Activated T-helper 1 cell treated with anti-CD3 and anti-CD28 coated beads, Interleukin-12 subunit alpha, Interleukin-12 subunit beta, Interleukin-2, Interleukin-4 antibody, amounts not matched to agents 30 ng/mL and 10 ng/mL and 1 ng/mL, durations not matched to agents 14 hours and 24 hours and 36 hours (primary cell): ENCODE measurements at regions not wholly inside any gene's neighbourhood (a gene's known extent, or its start where the extent isn't known, plus 50 kb on each side); places are given as distances from the start of the nearest gene placed in this dataset.
"Not testable (repeated sequence)": the region's sequence is repeated elsewhere in the genome, so short reads cannot be mapped to it uniquely, and the experiment has no call there.

Experiments used
- DNase-seq: peaks from one replicate; pipeline ENCODE4 v3.0.0; 2021; ENCODE audit warnings: low spot score
- H3K27ac Mint-ChIP-seq: one replicate; pipeline ENCODE4 v1.8.0; 2021; ENCODE audit warnings: mild to moderate bottlenecking, mixed read lengths
- H3K27me3 Mint-ChIP-seq: one replicate; pipeline ENCODE4 v1.8.0; 2022; ENCODE audit warnings: mild to moderate bottlenecking, moderate library complexity, mixed read lengths; ENCODE audit not compliant: insufficient read depth
- H3K36me3 Mint-ChIP-seq: one replicate; pipeline ENCODE4 v1.8.0; 2021; ENCODE audit warnings: low read depth, mixed read lengths
- H3K4me1 Mint-ChIP-seq: one replicate; pipeline ENCODE4 v1.8.0; 2021; ENCODE audit warnings: low read depth, mixed read lengths
- H3K4me3 Mint-ChIP-seq: one replicate; pipeline ENCODE4 v1.8.0; 2021; ENCODE audit warnings: mild to moderate bottlenecking, moderate library complexity, mixed read lengths
- H3K9me3 Mint-ChIP-seq: one replicate; pipeline ENCODE4 v1.8.0; 2021; ENCODE audit warnings: mixed read lengths
- intact Hi-C: fragments of 100-400 bp; cut with micrococcal nuclease; formaldehyde crosslinking; loops from one replicate; pipeline ENCODE4 v1.15.1; 2024

GRCh38 chr11:82225502-82225901 is 508.2 kb downstream of the FAM181B start:
- Mint-ChIP-seq H3K9me3 (no peaks in the 10 kb centered on the region), H3K4me3 (no peak overlapping the region), H3K4me1 (no peaks in the 10 kb centered on the region), H3K36me3 (no peaks in the 10 kb centered on the region), H3K27me3 (no peaks in the 10 kb centered on the region), H3K27ac (no peak overlapping the region)
- no peak for DNase-seq
- intact Hi-C loops = no loop called here

- intact Hi-C loops = no loop called here
- H3K36me3 Mint-ChIP-seq = no peaks in the 10 kb centered on the region
- no peak overlapping the region for H3K4me3 Mint-ChIP-seq
- no peaks in the 10 kb centered on the region for H3K9me3 Mint-ChIP-seq
- H3K27me3 Mint-ChIP-seq = no peaks in the 10 kb centered on the region
- H3K4me1 Mint-ChIP-seq = no peaks in the 10 kb centered on the region
- DNase-seq = no peak
- no peak overlapping the region for H3K27ac Mint-ChIP-seq
Observed at GRCh38 chr11:82216927-82217570, 516.6 kb downstream of the FAM181B start.

DNA sequence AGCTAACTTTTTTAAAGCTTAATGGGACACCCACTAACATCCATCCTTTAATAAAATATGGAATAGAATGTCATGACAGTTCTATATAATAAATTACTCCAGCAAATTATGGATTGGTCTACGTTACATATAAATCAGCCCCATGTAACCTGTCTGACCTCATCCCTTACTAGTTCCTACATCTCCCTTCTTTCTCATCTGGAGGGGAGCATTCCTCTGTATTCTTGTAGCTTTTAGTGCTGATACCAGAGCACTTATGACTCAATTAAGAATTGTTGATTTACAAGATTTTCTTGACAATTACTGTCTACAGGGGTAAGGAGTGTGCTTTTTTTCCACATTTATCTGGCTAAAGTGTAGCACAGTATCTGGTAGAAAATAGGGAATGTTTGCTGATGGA is 523.7 kb downstream of the FAM181B start:
- no peaks in the 10 kb centered on the region for H3K4me1 Mint-ChIP-seq
- no peaks in the 10 kb centered on the region for H3K9me3 Mint-ChIP-seq
- no peaks in the 10 kb centered on the region for H3K36me3 Mint-ChIP-seq
- no peak overlapping the region for H3K4me3 Mint-ChIP-seq
- peaks cover 2% of the 10 kb centered on the region for H3K27me3 Mint-ChIP-seq
- intact Hi-C loops = no loop called here
- H3K27ac Mint-ChIP-seq = no peak overlapping the region
- no peak for DNase-seq

- H3K4me1 Mint-ChIP-seq = no peaks in the 10 kb centered on the region
- H3K36me3 Mint-ChIP-seq = no peaks in the 10 kb centered on the region
- H3K9me3 Mint-ChIP-seq = no peaks in the 10 kb centered on the region
- no peak overlapping the region for H3K4me3 Mint-ChIP-seq
- intact Hi-C loops = no loop called here
- peaks cover 1% of the 10 kb centered on the region for H3K27me3 Mint-ChIP-seq
- H3K27ac Mint-ChIP-seq = no peak overlapping the region
- no peak for DNase-seq
Observed at GRCh38 chr11:82195283-82195682, 538.4 kb downstream of the FAM181B start.

DNA sequence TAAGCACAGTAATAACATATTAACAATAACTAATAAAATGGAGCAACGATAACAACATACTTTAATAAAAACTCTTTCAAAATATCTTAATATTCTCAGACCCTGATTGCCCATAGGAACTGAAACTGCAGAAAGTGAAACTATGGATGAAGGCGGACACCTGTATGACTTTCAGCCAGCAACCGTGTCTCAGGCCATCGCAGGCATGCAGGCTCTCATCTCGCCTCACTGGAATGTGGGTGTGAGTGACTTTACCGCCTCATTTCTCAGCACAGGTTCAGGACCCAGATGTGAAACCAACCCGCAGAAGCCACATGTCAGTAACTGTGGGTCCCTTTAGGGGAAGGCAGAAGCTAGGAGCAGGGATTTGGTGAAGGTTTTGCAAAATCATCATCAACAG is 539.1 kb downstream of the FAM181B start:
- Mint-ChIP-seq H3K36me3 (no peaks in the 10 kb centered on the region), H3K9me3 (no peaks in the 10 kb centered on the region)

GRCh38 chr11:82191695-82192094 is 542.0 kb downstream of the FAM181B start:
- no peaks in the 10 kb centered on the region for H3K36me3 Mint-ChIP-seq
- no peak overlapping the region for H3K4me3 Mint-ChIP-seq
- no peak overlapping the region for H3K27ac Mint-ChIP-seq
- H3K27me3 Mint-ChIP-seq = peaks cover 1% of the 10 kb centered on the region
- H3K4me1 Mint-ChIP-seq = no peaks in the 10 kb centered on the region
- no peak for DNase-seq
- intact Hi-C loops = no loop called here
- no peaks in the 10 kb centered on the region for H3K9me3 Mint-ChIP-seq

More for the DNA sequence above, 539.1 kb downstream of the FAM181B start:
- no peaks in the 10 kb centered on the region for H3K4me1 Mint-ChIP-seq
- no peak overlapping the region for H3K4me3 Mint-ChIP-seq
- peaks cover 1% of the 10 kb centered on the region for H3K27me3 Mint-ChIP-seq
- no peak for DNase-seq
- no peak overlapping the region for H3K27ac Mint-ChIP-seq
- intact Hi-C loops = no loop called here

GRCh38 chr11:82185925-82186324 is 547.7 kb downstream of the FAM181B start:
- Mint-ChIP-seq H3K4me1 (no peaks in the 10 kb centered on the region), H3K27ac (no peak overlapping the region), H3K27me3 (no peaks in the 10 kb centered on the region), H3K36me3 (no peaks in the 10 kb centered on the region), H3K4me3 (no peak overlapping the region), H3K9me3 (no peaks in the 10 kb centered on the region)
- DNase-seq = no peak
- intact Hi-C loops = no loop called here

- Mint-ChIP-seq H3K36me3 (no peaks in the 10 kb centered on the region), H3K27ac (no peak overlapping the region), H3K9me3 (no peaks in the 10 kb centered on the region), H3K4me1 (no peaks in the 10 kb centered on the region), H3K27me3 (no peaks in the 10 kb centered on the region), H3K4me3 (no peak overlapping the region)
- no peak for DNase-seq
- intact Hi-C loops = no loop called here
Observed at GRCh38 chr11:82184966-82185365, 548.7 kb downstream of the FAM181B start.

GRCh38 chr11:82183346-82183745 is 550.3 kb downstream of the FAM181B start:
- Mint-ChIP-seq H3K4me1 (no peaks in the 10 kb centered on the region), H3K27ac (no peak overlapping the region), H3K36me3 (no peaks in the 10 kb centered on the region), H3K4me3 (no peak overlapping the region), H3K27me3 (no peaks in the 10 kb centered on the region), H3K9me3 (no peaks in the 10 kb centered on the region)
- intact Hi-C loops = no loop called here
- no peak for DNase-seq

DNA sequence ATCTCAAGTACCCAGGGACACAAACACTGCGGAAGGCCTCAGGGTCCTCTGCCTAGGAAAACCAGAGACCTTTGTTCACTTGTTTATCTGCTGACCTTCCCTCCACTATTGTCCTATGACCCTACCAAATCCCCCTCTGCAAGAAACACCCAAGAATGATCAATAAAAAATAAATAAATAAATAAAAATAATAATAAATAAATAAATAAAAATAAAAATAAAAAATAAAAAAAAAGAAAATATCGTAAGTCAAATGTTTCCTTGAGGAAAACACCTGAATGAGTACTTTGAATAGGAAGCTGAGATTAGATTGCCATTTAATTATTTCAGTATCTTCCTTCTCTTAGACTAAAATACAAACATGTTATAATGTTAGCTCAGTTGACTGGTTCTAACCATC is 551.0 kb downstream of the FAM181B start:
- not testable (repeated sequence) for H3K27me3 Mint-ChIP-seq, DNase-seq, H3K36me3 Mint-ChIP-seq

DNA sequence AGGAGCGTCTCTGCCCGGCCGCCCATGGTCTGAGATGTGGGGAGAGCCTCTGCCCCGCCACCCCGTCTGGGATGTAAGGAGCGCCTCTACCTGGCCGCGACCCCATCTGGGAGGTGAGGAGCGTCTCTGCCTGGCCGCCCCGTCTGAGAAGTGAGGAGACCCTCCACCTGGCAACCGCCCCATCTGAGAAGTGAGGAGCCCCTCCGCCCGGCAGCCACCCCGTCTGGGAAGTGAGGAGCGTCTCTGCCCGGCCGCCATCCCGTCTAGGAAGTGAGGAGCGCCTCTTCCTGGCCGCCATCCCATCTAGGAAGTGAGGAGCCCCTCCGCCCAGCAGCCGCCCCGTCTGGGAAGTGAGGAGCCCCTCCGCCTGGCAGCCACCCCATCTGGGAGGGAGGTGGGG is 551.9 kb downstream of the FAM181B start:
- H3K4me3 Mint-ChIP-seq, H3K36me3 Mint-ChIP-seq, H3K27ac Mint-ChIP-seq, H3K27me3 Mint-ChIP-seq, intact Hi-C loops, H3K9me3 Mint-ChIP-seq, H3K4me1 Mint-ChIP-seq, DNase-seq: not testable (repeated sequence)

More for the DNA sequence above, 551.0 kb downstream of the FAM181B start:
- H3K4me3 Mint-ChIP-seq, H3K4me1 Mint-ChIP-seq, H3K9me3 Mint-ChIP-seq, intact Hi-C loops, H3K27ac Mint-ChIP-seq: not testable (repeated sequence)

GRCh38 chr11:82176945-82177344 is 556.7 kb downstream of the FAM181B start:
- H3K9me3 Mint-ChIP-seq = no peaks in the 10 kb centered on the region
- H3K27ac Mint-ChIP-seq = no peak overlapping the region
- no peaks in the 10 kb centered on the region for H3K36me3 Mint-ChIP-seq
- no peak overlapping the region for H3K4me3 Mint-ChIP-seq
- H3K27me3 Mint-ChIP-seq = no peaks in the 10 kb centered on the region
- DNase-seq = no peak
- no peaks in the 10 kb centered on the region for H3K4me1 Mint-ChIP-seq
- intact Hi-C loops = no loop called here

- Mint-ChIP-seq H3K4me1 (no peaks in the 10 kb centered on the region), H3K27me3 (no peaks in the 10 kb centered on the region), H3K36me3 (no peaks in the 10 kb centered on the region), H3K9me3 (no peaks in the 10 kb centered on the region), H3K27ac (no peak overlapping the region), H3K4me3 (no peak overlapping the region)
- no peak for DNase-seq
- intact Hi-C loops = no loop called here
Observed at GRCh38 chr11:82176365-82176764, 557.3 kb downstream of the FAM181B start.

DNA sequence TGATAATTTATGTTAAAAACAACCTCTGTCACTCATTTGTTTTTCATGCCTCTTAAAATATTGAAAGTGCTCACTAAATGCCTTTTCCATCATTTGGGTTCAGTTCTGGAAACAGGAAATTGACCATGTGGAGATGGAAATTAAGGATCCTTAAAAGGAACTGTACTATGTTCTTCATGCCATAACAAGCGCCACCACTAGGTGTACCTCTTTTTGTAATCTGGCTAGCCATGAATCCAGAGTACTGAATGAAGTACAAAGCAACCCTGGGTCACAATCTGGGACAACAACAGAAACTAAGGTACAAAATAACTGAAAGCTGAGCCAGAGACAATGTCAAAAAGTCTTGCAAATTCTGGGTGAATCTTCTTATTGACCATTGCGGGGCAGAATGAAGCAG is 559.1 kb downstream of the FAM181B start:
- H3K27me3 Mint-ChIP-seq = no peaks in the 10 kb centered on the region

More for the DNA sequence above, 559.1 kb downstream of the FAM181B start:
- Mint-ChIP-seq H3K36me3 (no peaks in the 10 kb centered on the region), H3K9me3 (no peaks in the 10 kb centered on the region), H3K4me1 (no peaks in the 10 kb centered on the region), H3K27ac (no peak overlapping the region), H3K4me3 (no peak overlapping the region)
- intact Hi-C loops = no loop called here
- no peak for DNase-seq
